WTC11 (cell line): ENCODE measurements at regions not wholly inside any gene's neighbourhood (a gene's known extent, or its start where the extent isn't known, plus 50 kb on each side); places are given as distances from the start of the nearest gene placed in this dataset.
"Not testable (repeated sequence)": the region's sequence is repeated elsewhere in the genome, so short reads cannot be mapped to it uniquely, and the experiment has no call there.

ENCODE experiments used
- ATAC-seq: fragments of 200-7000 bp; cut with Tn5 transposase; 2 replicates; pipeline ENCODE4 v1.10.0; 2021; ENCODE audit warnings: mild to moderate bottlenecking, moderate library complexity
- CTCF ChIA-PET: fragments of 300-600 bp; sonication (Branson Sonifier 250); formaldehyde crosslinking; loops from one replicate; lab custom pipeline; 2021; ENCODE audit warnings: antibody characterized with exemption; lab: Charles Lee
- POLR2A ChIA-PET: fragments of 350-600 bp; sonication (Branson Sonifier 250); formaldehyde crosslinking; loops from one replicate; lab custom pipeline; 2021; ENCODE audit warnings: antibody characterized with exemption; lab: Charles Lee
- DNase-seq: peaks from one replicate; pipeline ENCODE4 v3.0.0; 2021; ENCODE audit warnings: low spot score
- H3K27ac Mint-ChIP-seq: 2 replicates; pipeline ENCODE4 v1.8.0; 2021; ENCODE audit warnings: mixed read lengths
- H3K27me3 Mint-ChIP-seq: 2 replicates; pipeline ENCODE4 v1.8.0; 2021; ENCODE audit warnings: low read depth, mild to moderate bottlenecking, moderate library complexity, mixed read lengths
- H3K36me3 Mint-ChIP-seq: 2 replicates; pipeline ENCODE4 v1.8.0; 2021; ENCODE audit warnings: mixed read lengths
- H3K4me1 Mint-ChIP-seq: 2 replicates; pipeline ENCODE4 v1.8.0; 2022; ENCODE audit warnings: mixed read lengths
- H3K4me3 Mint-ChIP-seq: 2 replicates; pipeline ENCODE4 v1.8.0; 2021; ENCODE audit warnings: mild to moderate bottlenecking, moderate library complexity, mixed read lengths
- H3K9me3 Mint-ChIP-seq: 2 replicates; pipeline ENCODE4 v1.8.0; 2021; ENCODE audit warnings: mixed read lengths
- CTCF ChIP-seq: fragments of 200-600 bp; IDR thresholded peaks from 2 replicates; pipeline ENCODE4 v1.8.0; 2022; ENCODE audit warnings: antibody characterized with exemption

- ATAC-seq, H3K27me3 Mint-ChIP-seq, DNase-seq, H3K4me3 Mint-ChIP-seq, H3K27ac Mint-ChIP-seq, H3K36me3 Mint-ChIP-seq, H3K4me1 Mint-ChIP-seq, POLR2A ChIA-PET, CTCF ChIA-PET, H3K9me3 Mint-ChIP-seq: not testable (repeated sequence)
Measured at GRCh38 chr1:273772-274171, 177.7 kb downstream of the OR4F29 start.

- H3K27ac Mint-ChIP-seq, ATAC-seq, H3K36me3 Mint-ChIP-seq, H3K9me3 Mint-ChIP-seq, H3K4me3 Mint-ChIP-seq, POLR2A ChIA-PET, CTCF ChIA-PET, H3K4me1 Mint-ChIP-seq, H3K27me3 Mint-ChIP-seq: not testable (repeated sequence)
- TF ChIP-seq CTCF = peak; percentile 37; the same call in 1 of the 2 replicates
- DNase-seq = peak; percentile 87
Measured at GRCh38 chr1:267815-268214, 183.7 kb downstream of the OR4F29 start.
